Stromal cell of bone marrow (primary cell): ENCODE measurements at regions not wholly inside any gene's neighbourhood (a gene's known extent, or its start where the extent isn't known, plus 50 kb on each side); places are given as distances from the start of the nearest gene placed in this dataset.
"Not testable (repeated sequence)": the region's sequence is repeated elsewhere in the genome, so short reads cannot be mapped to it uniquely, and the experiment has no call there.

Experiments
- DNase-seq: peaks from one replicate; pipeline ENCODE4 v3.0.0-alpha.2; 2012; ENCODE audit warnings: low read depth

GRCh38 chr9:88596376-88596775, 61.4 kb downstream of the NXNL2 start:
- no peak for DNase-seq

- no peak for DNase-seq
Observed at GRCh38 chr9:88604836-88605511, 70.0 kb downstream of the NXNL2 start.

- DNase-seq: peak; percentile 19
Observed at GRCh38 chr9:88605512-88606362, 70.8 kb downstream of the NXNL2 start.

GRCh38 chr9:88614359-88614758, 79.4 kb downstream of the NXNL2 start:
- no peak for DNase-seq

GRCh38 chr9:88623698-88624097, 88.7 kb downstream of the NXNL2 start:
- DNase-seq: no peak

- DNase-seq: no peak
Observed at GRCh38 chr9:88628114-88628513, 93.1 kb downstream of the NXNL2 start.

- DNase-seq: no peak
Observed at GRCh38 chr9:88628811-88629210, 93.8 kb downstream of the NXNL2 start.

- not testable (repeated sequence) for DNase-seq
Observed at GRCh38 chr9:88630574-88630973, 95.6 kb downstream of the NXNL2 start.

- DNase-seq: no peak
Observed at GRCh38 chr9:88635151-88635550, 100.2 kb downstream of the NXNL2 start.

- DNase-seq: no peak
Observed at GRCh38 chr9:88641456-88642240, 106.7 kb downstream of the NXNL2 start.

- no peak for DNase-seq
Observed at GRCh38 chr9:88642336-88642735, 107.4 kb downstream of the NXNL2 start.

- DNase-seq: no peak
Observed at GRCh38 chr9:88643931-88644330, 109.0 kb downstream of the NXNL2 start.

GRCh38 chr9:88645172-88645878, 110.3 kb downstream of the NXNL2 start:
- no peak for DNase-seq

- DNase-seq: no peak
Observed at GRCh38 chr9:88645879-88646199, 110.9 kb downstream of the NXNL2 start.

GRCh38 chr9:88646539-88647300, 111.7 kb downstream of the NXNL2 start:
- no peak for DNase-seq

- peak; percentile 97 for DNase-seq
Observed at GRCh38 chr9:88651682-88652633, 117.0 kb downstream of the NXNL2 start.

- DNase-seq: no peak
Observed at GRCh38 chr9:88652876-88653275, 117.9 kb downstream of the NXNL2 start.

- DNase-seq: no peak
Observed at GRCh38 chr9:88653406-88653805, 118.4 kb downstream of the NXNL2 start.

GRCh38 chr9:88653911-88654310, 118.9 kb downstream of the NXNL2 start:
- DNase-seq: peak; percentile 65

GRCh38 chr9:88657893-88658292, 122.9 kb downstream of the NXNL2 start:
- no peak for DNase-seq
